Neuron (in vitro differentiated cells): ENCODE measurements at regions not wholly inside any gene's neighbourhood (a gene's known extent, or its start where the extent isn't known, plus 50 kb on each side); places are given as distances from the start of the nearest gene placed in this dataset.
"Not testable (repeated sequence)": the region's sequence is repeated elsewhere in the genome, so short reads cannot be mapped to it uniquely, and the experiment has no call there.

Experiments used
- H2AFZ ChIP-seq: one replicate; pipeline ENCODE4 v1.6.1; 2013; ENCODE audit warnings: low read depth, mild to moderate bottlenecking, inconsistent platforms, low read length, moderate library complexity
- H3K27me3 ChIP-seq: one replicate; pipeline ENCODE4 v1.6.1; 2013; ENCODE audit warnings: low read length; ENCODE audit not compliant: insufficient read depth
- H3K36me3 ChIP-seq: one replicate; pipeline ENCODE4 v1.6.1; 2013; ENCODE audit warnings: low read length; ENCODE audit not compliant: insufficient read depth
- H3K4me1 ChIP-seq: one replicate; pipeline ENCODE4 v1.6.1; 2013; ENCODE audit warnings: low read length; ENCODE audit not compliant: insufficient read depth
- H3K4me3 ChIP-seq: 2 replicates; pipeline ENCODE4 v1.5.1; 2013; ENCODE audit warnings: mild to moderate bottlenecking, low read length, moderate library complexity
- H3K9me3 ChIP-seq: one replicate; pipeline ENCODE4 v1.6.1; 2013; ENCODE audit warnings: low read length

DNA sequence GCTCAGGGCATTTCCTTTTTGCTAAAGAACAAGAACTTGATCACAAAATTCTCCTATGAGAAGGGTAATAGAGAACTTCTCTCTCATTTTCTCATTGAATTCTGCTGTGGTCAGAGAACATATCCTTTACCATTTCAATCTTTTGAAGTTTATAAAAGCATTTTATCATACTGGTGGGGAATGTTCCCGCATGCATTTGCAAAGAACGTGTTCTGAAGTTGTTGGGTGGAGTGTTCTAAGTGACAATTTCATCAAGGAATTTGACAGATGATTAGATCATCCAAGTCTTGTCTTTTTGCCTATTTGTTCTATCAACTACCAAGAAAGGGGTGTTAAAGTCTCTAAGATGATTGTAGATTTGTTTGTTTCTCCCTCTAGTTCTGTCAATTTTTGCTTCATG lies 163.4 kb upstream of the FREM1 start:
- H2AFZ ChIP-seq: no peak overlapping the region
- no peaks in the 10 kb centered on the region for H3K9me3 ChIP-seq
- H3K27me3 ChIP-seq: no peaks in the 10 kb centered on the region
- no peaks in the 10 kb centered on the region for H3K4me1 ChIP-seq
- H3K4me3 ChIP-seq: no peak overlapping the region
- H3K36me3 ChIP-seq: no peaks in the 10 kb centered on the region

DNA sequence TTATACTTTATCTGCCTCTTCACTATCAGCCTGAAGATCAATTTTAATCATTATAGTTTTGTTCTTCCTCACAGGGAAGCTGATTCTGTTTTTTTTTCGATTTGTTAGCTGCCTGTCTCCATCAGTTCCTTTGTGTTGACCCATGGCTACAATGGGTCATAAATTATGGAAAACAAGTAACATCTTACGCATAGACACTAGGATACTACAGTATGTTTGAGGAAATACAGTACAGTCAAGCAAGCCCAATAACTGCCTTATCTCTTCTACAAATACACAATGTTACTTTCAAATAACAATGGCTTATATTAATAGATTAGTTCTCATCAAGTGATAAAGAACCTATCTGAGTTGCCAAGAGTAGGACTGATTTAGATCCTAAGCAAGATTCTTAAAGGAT lies 160.5 kb upstream of the FREM1 start:
- Histone ChIP-seq H2AFZ (no peak overlapping the region), H3K4me1 (no peaks in the 10 kb centered on the region), H3K9me3 (no peaks in the 10 kb centered on the region), H3K4me3 (no peak overlapping the region), H3K27me3 (no peaks in the 10 kb centered on the region), H3K36me3 (no peaks in the 10 kb centered on the region)

DNA sequence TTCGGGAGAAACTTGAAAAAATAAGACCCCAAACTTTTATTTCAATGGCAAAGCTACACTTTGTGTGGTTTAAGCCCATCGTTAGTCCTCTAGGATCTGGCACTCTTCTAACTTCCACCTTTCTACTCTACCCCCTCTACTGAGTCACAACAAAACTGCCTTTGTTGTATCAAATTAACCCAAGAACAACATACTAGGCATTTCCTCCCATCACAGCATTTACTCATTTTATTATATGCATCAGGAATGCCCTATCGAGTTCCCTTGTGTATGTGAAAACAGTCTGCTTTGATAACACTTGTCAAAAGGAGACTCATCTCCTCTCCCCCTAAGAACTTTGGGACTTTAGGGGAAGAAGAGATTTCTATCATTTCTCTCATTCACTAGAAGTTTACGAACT lies 158.9 kb upstream of the FREM1 start:
- no peak overlapping the region for H3K4me3 ChIP-seq
- no peaks in the 10 kb centered on the region for H3K4me1 ChIP-seq
- no peaks in the 10 kb centered on the region for H3K36me3 ChIP-seq
- H3K9me3 ChIP-seq: no peaks in the 10 kb centered on the region
- no peak overlapping the region for H2AFZ ChIP-seq
- no peaks in the 10 kb centered on the region for H3K27me3 ChIP-seq

DNA sequence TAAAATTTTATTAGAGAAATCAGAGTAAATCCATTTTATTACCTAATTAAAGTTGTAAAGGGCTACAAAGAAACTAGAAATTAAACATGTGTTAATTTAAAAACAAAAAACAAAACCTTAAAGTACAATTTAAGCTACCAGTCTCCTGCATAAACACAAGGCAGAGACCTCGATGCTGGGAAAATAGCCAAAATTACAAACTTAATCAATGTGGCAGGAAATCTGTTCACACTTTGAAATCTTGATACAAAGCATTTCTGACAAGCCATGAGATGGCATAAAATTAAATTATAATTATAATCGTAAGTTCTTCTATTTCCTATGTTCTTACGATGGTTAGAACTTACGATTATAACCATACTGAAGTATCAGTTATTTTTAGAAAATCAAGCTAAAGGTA lies 158.0 kb upstream of the FREM1 start:
- Histone ChIP-seq H2AFZ (no peak overlapping the region), H3K27me3 (no peaks in the 10 kb centered on the region), H3K9me3 (no peaks in the 10 kb centered on the region), H3K36me3 (no peaks in the 10 kb centered on the region), H3K4me1 (no peaks in the 10 kb centered on the region), H3K4me3 (no peak overlapping the region)

DNA sequence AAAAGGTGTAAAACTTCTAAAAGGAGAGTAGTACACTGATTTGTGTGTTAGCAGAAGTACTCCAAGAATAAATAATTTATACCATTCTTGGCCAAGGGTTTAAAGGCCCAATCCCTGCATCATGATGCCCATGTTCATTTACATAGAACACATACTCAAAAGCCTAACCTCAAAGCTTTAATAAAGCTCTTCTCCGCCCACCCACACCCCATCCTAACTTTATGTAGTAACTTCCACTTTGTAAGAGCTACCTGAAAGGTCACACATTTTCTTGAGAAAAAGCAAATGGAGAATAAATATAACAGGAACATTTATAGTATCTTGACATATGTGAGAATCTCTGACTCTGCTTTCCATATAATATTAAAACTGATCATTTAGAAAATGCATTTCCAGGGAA lies 148.8 kb upstream of the FREM1 start:
- no peak overlapping the region for H2AFZ ChIP-seq
- H3K9me3 ChIP-seq: no peaks in the 10 kb centered on the region
- H3K36me3 ChIP-seq: no peaks in the 10 kb centered on the region
- no peak overlapping the region for H3K4me3 ChIP-seq
- no peaks in the 10 kb centered on the region for H3K27me3 ChIP-seq
- H3K4me1 ChIP-seq: no peaks in the 10 kb centered on the region

DNA sequence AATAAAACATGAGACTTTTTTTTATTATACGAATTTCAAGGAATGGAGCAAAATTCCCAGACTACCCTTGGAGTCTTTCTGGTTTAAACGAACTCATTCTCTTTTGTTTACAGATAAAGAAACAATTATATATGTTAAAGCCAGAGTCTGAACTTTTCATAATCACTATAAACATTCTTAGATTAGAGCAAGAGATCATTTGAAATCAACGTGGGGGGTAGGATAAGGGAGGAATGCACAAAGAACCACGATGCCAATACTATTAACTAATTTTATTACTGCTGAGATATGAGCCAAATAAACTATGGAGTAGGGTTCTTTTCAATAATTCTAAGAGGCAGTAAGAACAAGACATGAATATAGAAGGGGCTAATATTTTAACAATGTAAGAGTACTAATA lies 148.0 kb upstream of the FREM1 start:
- Histone ChIP-seq H3K4me1 (no peaks in the 10 kb centered on the region), H2AFZ (no peak overlapping the region), H3K4me3 (no peak overlapping the region), H3K27me3 (no peaks in the 10 kb centered on the region), H3K36me3 (no peaks in the 10 kb centered on the region), H3K9me3 (no peaks in the 10 kb centered on the region)

DNA sequence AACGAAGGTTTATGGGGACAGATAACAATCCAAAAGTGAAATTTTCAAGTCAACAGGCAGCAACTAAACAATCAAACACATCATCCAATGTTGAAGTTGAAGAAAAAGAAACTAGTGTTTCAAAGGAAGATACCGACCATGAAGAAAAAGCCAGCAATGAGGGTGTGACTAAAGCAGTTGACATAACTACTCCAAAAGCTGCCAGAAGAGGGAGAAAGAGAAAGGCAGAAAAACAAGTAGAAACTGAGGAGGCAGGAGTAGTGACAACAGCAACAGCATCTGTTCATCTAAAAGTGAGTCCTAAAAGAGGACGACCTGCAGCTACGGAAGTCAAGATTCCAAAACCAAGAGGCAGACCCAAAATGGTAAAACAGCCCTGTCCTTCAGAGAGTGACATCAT lies 145.1 kb upstream of the FREM1 start:
- not testable (repeated sequence) for H3K9me3 ChIP-seq, H3K36me3 ChIP-seq, H3K27me3 ChIP-seq, H3K4me3 ChIP-seq, H2AFZ ChIP-seq, H3K4me1 ChIP-seq

DNA sequence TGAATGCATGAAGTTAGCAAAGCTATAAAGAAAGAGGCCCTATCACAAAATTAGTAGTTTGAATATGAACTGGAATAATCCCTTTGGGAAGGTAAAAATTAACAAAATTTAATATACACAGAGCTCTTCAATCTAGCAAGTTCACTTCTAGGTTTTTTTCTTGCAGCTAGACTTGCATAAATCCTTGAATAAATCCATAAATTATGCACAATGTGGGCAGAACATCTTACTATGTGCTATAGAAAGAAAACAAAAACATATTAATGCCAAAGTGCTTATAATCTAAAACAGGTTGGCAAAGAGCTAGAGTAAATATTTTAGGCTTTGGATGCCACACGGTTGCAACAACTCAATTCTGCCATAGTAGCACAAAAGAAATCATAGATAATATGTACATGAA lies 138.5 kb upstream of the FREM1 start:
- no peak overlapping the region for H3K4me3 ChIP-seq
- H3K27me3 ChIP-seq: no peaks in the 10 kb centered on the region
- no peaks in the 10 kb centered on the region for H3K9me3 ChIP-seq
- no peak overlapping the region for H2AFZ ChIP-seq
- no peaks in the 10 kb centered on the region for H3K36me3 ChIP-seq
- no peaks in the 10 kb centered on the region for H3K4me1 ChIP-seq

DNA sequence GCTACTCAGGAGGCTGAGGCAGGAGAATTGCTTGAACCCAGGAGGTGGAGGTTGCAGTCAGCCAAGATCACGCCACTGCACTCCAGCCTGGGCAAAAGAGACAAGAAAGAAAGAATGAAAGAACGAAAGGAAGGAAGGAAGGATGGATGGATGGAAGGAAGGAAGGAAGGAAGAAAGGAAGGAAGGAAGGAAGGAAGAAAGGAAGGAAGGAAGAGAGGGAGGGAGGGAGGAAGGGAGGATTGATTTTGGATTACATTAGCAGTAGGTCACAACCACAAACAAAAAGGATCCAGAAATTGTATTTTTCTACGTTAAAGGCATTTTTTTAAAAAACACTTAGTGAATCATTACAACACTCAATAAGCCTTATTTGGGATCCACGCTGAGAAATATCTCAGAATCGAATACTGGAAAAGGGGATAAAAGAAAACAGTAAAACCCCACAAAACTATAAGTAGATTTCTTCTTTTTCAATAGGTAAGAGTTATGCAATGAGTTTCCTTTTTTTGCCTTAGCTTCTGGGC lies 136.9 kb upstream of the FREM1 start:
- no peaks in the 10 kb centered on the region for H3K9me3 ChIP-seq
- H3K36me3 ChIP-seq: no peaks in the 10 kb centered on the region
- H2AFZ ChIP-seq: no peak overlapping the region
- H3K4me3 ChIP-seq: no peak overlapping the region
- H3K4me1 ChIP-seq: no peaks in the 10 kb centered on the region
- H3K27me3 ChIP-seq: no peaks in the 10 kb centered on the region

DNA sequence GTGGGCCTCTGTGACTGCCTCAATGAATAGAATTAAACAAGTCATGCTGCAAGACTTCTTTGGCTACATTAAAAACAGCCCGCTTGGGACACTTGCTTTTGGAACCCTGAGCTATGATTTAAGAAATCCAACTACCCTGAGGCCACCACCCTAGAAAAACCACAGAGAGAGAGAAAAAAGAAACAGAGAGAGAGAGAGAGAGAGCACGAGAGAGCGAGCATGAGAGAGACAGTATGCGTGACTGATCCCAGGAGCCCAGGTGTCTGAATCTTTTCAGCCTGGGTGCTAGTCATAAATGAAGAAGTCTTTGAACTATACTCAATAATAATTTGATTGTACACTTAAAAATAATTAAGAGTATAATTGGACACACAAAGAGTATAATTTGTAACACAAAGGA lies 123.1 kb upstream of the FREM1 start:
- Histone ChIP-seq H3K4me3 (no peak overlapping the region), H2AFZ (no peak overlapping the region), H3K27me3 (no peaks in the 10 kb centered on the region), H3K9me3 (peaks cover 3% of the 10 kb centered on the region), H3K4me1 (no peaks in the 10 kb centered on the region), H3K36me3 (no peaks in the 10 kb centered on the region)

DNA sequence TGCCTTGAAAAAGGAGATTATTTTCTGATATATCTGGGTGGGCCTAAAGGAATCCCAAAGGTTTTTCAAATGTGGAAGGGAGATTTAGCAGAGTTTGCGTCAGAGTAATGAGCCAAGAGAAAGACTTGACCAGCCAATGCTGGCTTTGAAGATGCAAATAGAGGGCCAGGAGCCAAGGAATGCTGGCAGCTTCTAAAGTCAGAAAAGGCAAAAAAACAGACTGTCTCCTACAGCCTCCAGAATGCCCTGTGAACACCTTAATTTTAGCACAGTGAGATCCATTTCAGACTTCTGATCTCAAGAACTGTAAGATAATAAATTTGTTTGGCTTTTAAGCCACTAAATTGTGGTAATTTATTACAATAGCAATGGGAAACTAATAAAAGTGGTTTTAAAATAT lies 122.6 kb upstream of the FREM1 start:
- Histone ChIP-seq H3K4me3 (no peak overlapping the region), H3K9me3 (peaks cover 3% of the 10 kb centered on the region), H2AFZ (no peak overlapping the region), H3K36me3 (no peaks in the 10 kb centered on the region), H3K4me1 (no peaks in the 10 kb centered on the region), H3K27me3 (no peaks in the 10 kb centered on the region)

DNA sequence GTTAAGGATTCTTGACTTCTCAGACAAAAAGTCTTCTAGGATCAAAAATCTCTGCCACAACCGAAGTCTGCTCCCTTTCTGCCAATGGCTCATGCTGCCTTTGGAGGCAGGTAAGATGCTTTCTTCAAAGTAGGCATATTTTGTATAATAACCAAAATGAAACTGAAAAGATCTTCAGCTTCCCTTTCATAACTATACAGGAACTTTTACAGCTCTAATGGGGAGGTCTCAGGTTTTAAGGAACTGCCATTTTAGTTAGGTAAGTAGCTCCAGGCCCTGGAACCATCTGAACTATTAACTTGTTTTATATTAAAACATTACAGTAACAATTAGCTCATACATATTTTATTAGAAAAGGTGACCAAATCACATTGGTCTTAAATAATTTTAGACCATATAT lies 110.9 kb upstream of the FREM1 start:
- no peaks in the 10 kb centered on the region for H3K27me3 ChIP-seq
- no peak overlapping the region for H2AFZ ChIP-seq
- H3K4me3 ChIP-seq: no peak overlapping the region
- H3K36me3 ChIP-seq: no peaks in the 10 kb centered on the region
- no peaks in the 10 kb centered on the region for H3K4me1 ChIP-seq
- no peaks in the 10 kb centered on the region for H3K9me3 ChIP-seq

DNA sequence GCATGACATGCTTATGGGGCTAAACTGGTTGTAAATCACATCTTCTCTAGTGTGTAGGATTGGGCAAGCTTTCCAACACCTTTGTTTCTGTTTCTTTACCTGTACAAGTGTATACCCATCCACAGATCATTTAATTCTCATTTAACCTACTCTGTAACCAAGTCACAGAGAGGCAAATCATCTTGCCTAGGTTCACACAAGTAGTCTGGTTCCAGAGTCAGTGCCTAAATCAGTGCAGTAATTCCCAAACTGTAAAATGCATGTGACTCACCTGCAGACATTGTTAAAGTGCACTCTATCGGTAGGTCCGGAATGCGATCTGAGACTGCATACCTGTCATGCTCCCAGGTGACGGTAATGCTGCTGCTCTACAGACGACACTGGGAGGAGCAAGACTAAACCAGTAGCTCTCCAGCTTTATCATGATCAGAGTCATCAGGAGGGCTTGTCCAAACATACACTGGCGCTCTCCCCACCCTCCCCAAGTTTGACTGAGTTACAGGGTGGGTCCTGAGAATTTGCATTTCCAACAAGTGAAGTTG lies 107.9 kb upstream of the FREM1 start:
- H3K4me1 ChIP-seq: no peaks in the 10 kb centered on the region
- no peaks in the 10 kb centered on the region for H3K36me3 ChIP-seq
- H3K27me3 ChIP-seq: no peaks in the 10 kb centered on the region
- H2AFZ ChIP-seq: no peak overlapping the region
- no peaks in the 10 kb centered on the region for H3K9me3 ChIP-seq
- H3K4me3 ChIP-seq: no peak overlapping the region

DNA sequence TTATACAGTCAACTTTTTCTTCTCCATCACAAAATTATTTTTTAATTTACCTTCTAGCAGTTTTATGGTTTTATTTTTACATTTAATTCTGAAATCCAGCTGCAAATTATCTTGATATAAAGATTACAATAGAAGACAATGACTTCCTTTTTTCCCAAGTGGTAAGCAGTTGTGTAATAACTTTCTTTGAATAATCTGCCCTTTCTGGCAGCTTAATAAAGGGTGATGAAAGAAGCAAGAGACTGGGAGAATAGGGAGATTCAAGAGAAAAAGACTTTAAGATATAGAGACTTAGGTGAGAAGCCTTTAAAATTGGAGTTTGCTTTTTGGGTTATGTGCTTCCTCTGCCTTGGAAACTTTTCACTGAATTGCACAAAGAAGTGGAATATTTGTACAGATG lies 100.4 kb upstream of the FREM1 start:
- no peaks in the 10 kb centered on the region for H3K9me3 ChIP-seq
- no peaks in the 10 kb centered on the region for H3K27me3 ChIP-seq
- H2AFZ ChIP-seq: no peak overlapping the region
- no peak overlapping the region for H3K4me3 ChIP-seq
- no peaks in the 10 kb centered on the region for H3K4me1 ChIP-seq
- no peaks in the 10 kb centered on the region for H3K36me3 ChIP-seq
